H1 (cell line): ENCODE measurements at regions not wholly inside any gene's neighbourhood (a gene's known extent, or its start where the extent isn't known, plus 50 kb on each side); places are given as distances from the start of the nearest gene placed in this dataset.

Experiments used
- CTCF ChIA-PET: fragments of 300-600 bp; sonication (Branson Sonifier 250); formaldehyde crosslinking; loops from one replicate; lab custom pipeline; 2021; ENCODE audit not compliant: partially characterized antibody; lab: Charles Lee
- POLR2A ChIA-PET: fragments of 300-600 bp; sonication (Branson Sonifier 250); formaldehyde crosslinking; loops from one replicate; lab custom pipeline; 2021; ENCODE audit warnings: inconsistent platforms; ENCODE audit not compliant: partially characterized antibody; lab: Charles Lee
- DNase-seq, 2 experiments: peaks; one replicate each; pipeline versions ENCODE4 v3.0.0 to v3.0.0-alpha.2; 2010 to 2022; ENCODE audit warnings: low spot score in 2 of 2, low read depth in 1 of 2, mixed read lengths in 1 of 2
- FAIRE-seq: peaks from 2 replicates; lab custom pipeline; 2011; peaks lifted over from hg19 to GRCh38; lab: Jason Lieb, UNC
- H2AFZ ChIP-seq: 2 replicates; pipeline ENCODE4 v1.8.1; 2012; ENCODE audit warnings: low read length, inconsistent platforms
- H2AK5ac ChIP-seq: 2 replicates; pipeline ENCODE4 v1.6.1; 2013; ENCODE audit warnings: low read depth, low read length
- H2BK120ac ChIP-seq: replicated peaks from 2 replicates; pipeline ENCODE3; 2013; ENCODE audit warnings: low read depth, low read length, inconsistent platforms
- H2BK12ac ChIP-seq: 2 replicates; pipeline ENCODE4 v1.6.1; 2013; ENCODE audit warnings: low read depth, low read length
- H2BK15ac ChIP-seq: 2 replicates; pipeline ENCODE4 v1.6.1; 2013; ENCODE audit warnings: low read length
- H2BK20ac ChIP-seq: 2 replicates; pipeline ENCODE4 v1.6.1; 2013; ENCODE audit warnings: low read length
- H2BK5ac ChIP-seq: 2 replicates; pipeline ENCODE4 v1.6.1; 2013; ENCODE audit warnings: low read depth, low read length
- H3K14ac ChIP-seq: 2 replicates; pipeline ENCODE4 v1.6.1; 2013; ENCODE audit warnings: inconsistent platforms; ENCODE audit not compliant: insufficient read length
- H3K18ac ChIP-seq: 2 replicates; pipeline ENCODE4 v1.6.1; 2013; ENCODE audit warnings: low read length; ENCODE audit errors: extremely low read depth
- H3K23ac ChIP-seq: 2 replicates; pipeline ENCODE4 v1.6.1; 2013; ENCODE audit warnings: inconsistent platforms; ENCODE audit not compliant: insufficient read length
- H3K23me2 ChIP-seq: 2 replicates; pipeline ENCODE4 v1.6.1; 2013; ENCODE audit warnings: low read depth, low read length
- H3K27ac ChIP-seq: 2 replicates; pipeline ENCODE4 v1.6.1; 2011; ENCODE audit warnings: low read depth, low read length, inconsistent platforms
- H3K27me3 ChIP-seq, 4 experiments: replicated peaks in 1 of 4; 1 replicate in 1 of 4; 2 replicates in 3 of 4; pipeline versions ENCODE4 v1.6.1 to v1.8.1; 2011 to 2013; ENCODE audit warnings: low read length in 3 of 4, mild to moderate bottlenecking in 3 of 4, inconsistent platforms in 2 of 4, mixed read lengths in 2 of 4, moderate library complexity in 1 of 4; ENCODE audit not compliant: control insufficient read depth in 3 of 4, insufficient read depth in 3 of 4; ENCODE audit errors: extremely low read depth in 1 of 4
- H3K36me3 ChIP-seq, 4 experiments: 2 replicates each; pipeline versions ENCODE4 v1.6.1 to v1.8.1; 2011 to 2013; ENCODE audit warnings: mild to moderate bottlenecking in 4 of 4, low read length in 3 of 4, moderate library complexity in 2 of 4, control low read depth in 1 of 4, inconsistent platforms in 1 of 4; ENCODE audit not compliant: insufficient read depth in 4 of 4, control insufficient read depth in 2 of 4
- H3K4ac ChIP-seq: replicated peaks from 2 replicates; pipeline ENCODE3; 2013; ENCODE audit warnings: low read length, low read depth, mixed read lengths, inconsistent platforms; ENCODE audit not compliant: insufficient read length
- H3K4me1 ChIP-seq, 4 experiments: replicated peaks in 1 of 4; 1 replicate in 1 of 4; 2 replicates in 3 of 4; pipeline versions ENCODE4 v1.6.1 to v1.8.1; 2011 to 2013; ENCODE audit warnings: low read length in 3 of 4, inconsistent platforms in 2 of 4, mixed read lengths in 1 of 4; ENCODE audit not compliant: insufficient read depth in 4 of 4, control insufficient read depth in 3 of 4
- H3K4me2 ChIP-seq, 2 experiments: 2 replicates each; pipeline versions ENCODE4 v1.6.1 to v1.8.1; 2011 to 2013; ENCODE audit warnings: low read depth in 2 of 2, low read length in 2 of 2, control low read depth in 1 of 2, inconsistent platforms in 1 of 2, mild to moderate bottlenecking in 1 of 2; ENCODE audit not compliant: insufficient read depth in 1 of 2
- H3K4me3 ChIP-seq, 4 experiments: fragments of 200-600, 300-600 bp in 1 of 4; sonication (generic), shearing (Covaris generic), sonication (Bioruptor Twin) in 1 of 4; 2 replicates each; pipeline versions ENCODE4 v1.5.1 to v1.8.1; 2011 to 2016; ENCODE audit warnings: low read length in 4 of 4, low read depth in 3 of 4, control low read depth in 2 of 4, inconsistent platforms in 2 of 4, mild to moderate bottlenecking in 2 of 4, mixed read lengths in 1 of 4, moderate library complexity in 1 of 4; ENCODE audit not compliant: insufficient read depth in 2 of 4; ENCODE audit errors: extremely low read depth in 1 of 4
- H3K56ac ChIP-seq: replicated peaks from 2 replicates; pipeline ENCODE3; 2013; ENCODE audit warnings: low read depth, mild to moderate bottlenecking, mixed read lengths, low read length, inconsistent platforms; ENCODE audit not compliant: insufficient read length
- H3K79me1 ChIP-seq: 2 replicates; pipeline ENCODE4 v1.6.1; 2013; ENCODE audit warnings: low read depth, low read length, control low read depth
- H3K79me2 ChIP-seq, 2 experiments: 2 replicates each; pipeline versions ENCODE4 v1.6.1 to v1.8.1; 2012 to 2013; ENCODE audit warnings: low read length in 2 of 2, mild to moderate bottlenecking in 2 of 2, inconsistent platforms in 1 of 2; ENCODE audit not compliant: insufficient read depth in 2 of 2, control insufficient read depth in 1 of 2
- H3K9ac ChIP-seq, 4 experiments: replicated peaks in 1 of 4; 1 replicate in 1 of 4; 2 replicates in 3 of 4; pipeline versions ENCODE4 v1.6.1 to v1.8.1; 2011 to 2013; ENCODE audit warnings: low read depth in 3 of 4, low read length in 3 of 4, control low read depth in 2 of 4, mild to moderate bottlenecking in 2 of 4, moderate library complexity in 2 of 4, inconsistent platforms in 1 of 4; ENCODE audit errors: extremely low read depth in 1 of 4
- H3K9me3 ChIP-seq, 2 experiments: 2 replicates each; pipeline versions ENCODE4 v1.6.1 to v1.8.1; 2012 to 2013; ENCODE audit warnings: mild to moderate bottlenecking in 2 of 2, moderate library complexity in 2 of 2, control low read depth in 1 of 2, inconsistent platforms in 1 of 2, low read depth in 1 of 2, low read length in 1 of 2, mixed read lengths in 1 of 2; ENCODE audit not compliant: insufficient read depth in 2 of 2
- H4K20me1 ChIP-seq, 2 experiments: replicated peaks in 1 of 2; 2 replicates each; pipeline versions ENCODE3 to v1.8.1; 2011 to 2013; ENCODE audit warnings: inconsistent platforms in 2 of 2, low read length in 2 of 2, mild to moderate bottlenecking in 1 of 2; ENCODE audit not compliant: insufficient read depth in 2 of 2, control insufficient read depth in 1 of 2
- H4K5ac ChIP-seq: 2 replicates; pipeline ENCODE4 v1.6.1; 2013; ENCODE audit warnings: low read length, low read depth, mixed read lengths, inconsistent platforms; ENCODE audit not compliant: insufficient read length
- H4K8ac ChIP-seq: 2 replicates; pipeline ENCODE4 v1.8.0; 2013; ENCODE audit warnings: mild to moderate bottlenecking, moderate library complexity, low read length, inconsistent platforms; ENCODE audit not compliant: insufficient read depth; ENCODE audit errors: extremely low read depth
- H4K91ac ChIP-seq: replicated peaks from 2 replicates; pipeline ENCODE3; 2013; ENCODE audit warnings: low read length, mixed read lengths, inconsistent platforms; ENCODE audit not compliant: insufficient read length
- CBX8 ChIP-seq: fragments of 300-800, 300-1000 bp; sonication (generic); IDR thresholded peaks from 2 replicates; pipeline ENCODE4 v1.7.1; 2016; ENCODE audit warnings: low read depth, low read length, borderline replicate concordance
- CEBPB ChIP-seq: IDR thresholded peaks from 2 replicates; pipeline ENCODE4 v1.6.1; 2012; ENCODE audit warnings: low read depth, low read length
- HDAC6 ChIP-seq: IDR thresholded peaks from one replicate; pipeline ENCODE4 v1.7.1; 2012; ENCODE audit warnings: low read depth, mild to moderate bottlenecking, inconsistent platforms, low read length, moderate library complexity
- KDM1A ChIP-seq: fragments of 200-600, 300-600 bp; sonication (generic); IDR thresholded peaks from 2 replicates; pipeline ENCODE4 v1.7.1; 2016; ENCODE audit warnings: mild to moderate bottlenecking, low read length, borderline replicate concordance
- KDM4A ChIP-seq: IDR thresholded peaks from one replicate; pipeline ENCODE4 v1.7.1; 2012; ENCODE audit warnings: low read depth, mild to moderate bottlenecking, moderate library complexity, low read length, inconsistent platforms; ENCODE audit not compliant: severe bottlenecking
- NRF1 ChIP-seq: IDR thresholded peaks from 2 replicates; pipeline ENCODE4 v1.6.1; 2011; ENCODE audit warnings: mild to moderate bottlenecking, low read depth, low read length, improper control_type of control experiment
- POLR2A ChIP-seq, 2 experiments: IDR thresholded peaks; 1 replicate in 1 of 2; 2 replicates in 1 of 2; pipeline ENCODE4 v1.6.1; 2011; ENCODE audit warnings: low read depth in 2 of 2, low read length in 2 of 2, mild to moderate bottlenecking in 2 of 2; ENCODE audit errors: control extremely low read depth in 1 of 2
- RBBP5 ChIP-seq: IDR thresholded peaks from 2 replicates; pipeline ENCODE4 v1.7.1; 2012; ENCODE audit warnings: low read depth, mild to moderate bottlenecking, inconsistent platforms, low read length, moderate library complexity, borderline replicate concordance
- RFX5 ChIP-seq: IDR thresholded peaks from 2 replicates; pipeline ENCODE4 v1.6.1; 2011; ENCODE audit warnings: low read depth, low read length, improper control_type of control experiment, borderline replicate concordance
- SIN3A ChIP-seq, 2 experiments: IDR thresholded peaks in 1 of 2; conservative IDR thresholded peaks in 1 of 2; 2 replicates each; pipeline ENCODE4 v1.6.1; 2011 to 2012; ENCODE audit warnings: low read length in 2 of 2, improper control_type of control experiment in 1 of 2, low read depth in 1 of 2, mild to moderate bottlenecking in 1 of 2
- SIX5 ChIP-seq: IDR thresholded peaks from 2 replicates; pipeline ENCODE4 v1.6.1; 2011; ENCODE audit warnings: mild to moderate bottlenecking, low read depth, low read length
- TBP ChIP-seq: IDR thresholded peaks from 2 replicates; pipeline ENCODE4 v1.6.1; 2011; ENCODE audit warnings: low read depth, low read length, improper control_type of control experiment
- WGBS, 2 experiments: shearing (Covaris generic) in 1 of 2; methylation state at CpG; one replicate each; pipeline versions ENCODE4 v1.1.6 to v1.1.7; 2013 to 2015; ENCODE audit warnings: low lambda C conversion rate in 2 of 2, mixed read lengths in 2 of 2, inconsistent platforms in 1 of 2, low coverage in 1 of 2, missing lambda C conversion rate in 1 of 2; ENCODE audit not compliant: insufficient replicate concordance in 2 of 2, insufficient coverage in 1 of 2, insufficient read length in 1 of 2; ENCODE audit errors: extremely low coverage in 1 of 2, missing lambda C conversion rate in 1 of 2; 5-methylcytosine and 5-hydroxymethylcytosine counted together
- TF ChIP-seq, protein P1 (sequence below), 3 experiments: IDR thresholded peaks; 1 replicate in 2 of 3; 2 replicates in 1 of 3; pipeline versions ENCODE4 v1.5.1 to v1.6.1; 2011; ENCODE audit warnings: low read length in 3 of 3, mild to moderate bottlenecking in 3 of 3, inconsistent platforms in 2 of 3, low read depth in 1 of 3, moderate library complexity in 1 of 3; ENCODE audit not compliant: insufficient read depth in 1 of 3; ENCODE audit errors: control extremely low read depth in 1 of 3

DNA sequence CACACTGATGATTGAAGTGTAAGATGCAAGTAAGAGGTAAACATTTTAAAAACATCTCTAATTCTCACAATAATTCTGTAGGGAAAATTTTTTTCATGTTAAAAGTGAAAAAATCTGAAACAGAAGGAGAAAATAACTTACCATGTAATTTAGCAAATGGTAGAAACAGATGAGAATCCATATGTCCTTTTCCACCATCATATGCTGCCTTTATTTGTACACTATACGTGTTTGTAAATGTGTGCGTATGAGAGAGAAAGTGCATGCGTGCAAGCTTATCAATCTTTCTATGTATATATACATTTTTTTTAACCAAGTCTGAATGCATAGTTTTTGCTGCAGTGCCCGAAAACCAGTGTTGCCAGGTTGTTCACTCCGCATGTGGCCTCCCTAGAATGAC, 186.7 kb downstream of the IZUMO3 start:
- Histone ChIP-seq H3K4me1 (no peaks in the 10 kb centered on the region), H3K18ac (no peak overlapping the region), H3K9ac (no peak overlapping the region), H3K79me1 (no peaks in the 10 kb centered on the region), H2BK120ac (no peak overlapping the region), H2BK20ac (no peak overlapping the region), H2BK15ac (no peak overlapping the region), H3K9me3 (peaks cover 4% of the 10 kb centered on the region in 2 experiments; a peak in 3 of 4 replicates), H3K27me3 (no peaks in the 10 kb centered on the region), H3K23me2 (no peaks in the 10 kb centered on the region), H3K4me3 (no peak overlapping the region), H3K56ac (no peak overlapping the region), H4K5ac (no peak overlapping the region), H2AFZ (no peak overlapping the region), H3K27ac (no peak overlapping the region), H3K23ac (no peak overlapping the region), H3K14ac (no peak overlapping the region), H3K4me2 (no peak overlapping the region), H4K91ac (no peak overlapping the region), H2BK12ac (no peak overlapping the region), H3K4ac (no peak overlapping the region), H2BK5ac (no peak overlapping the region), H4K8ac (no peak overlapping the region), H4K20me1 (no peaks in the 10 kb centered on the region), H3K36me3 (no peaks in the 10 kb centered on the region; a peak in 1 of 8 replicates), H2AK5ac (no peak overlapping the region), H3K79me2 (no peaks in the 10 kb centered on the region)
- ChIA-PET POLR2A (no interaction called here), CTCF (interaction anchor here (0.6 kb wide), 1 partner anchor 32 kb away, joined by 4 read pairs; no protein-coding TSS in a partner anchor)
- DNase-seq, result no peak
- WGBS, 2 experiments, result 89% methylated on average over 5 of the region's 5 CpGs; no CpG with 5 or more reads in 1 of the 2 experiments
- FAIRE-seq, result no peak
- TF ChIP-seq RBBP5 (no peak), RFX5 (no peak), TBP (no peak), KDM4A (no peak), HDAC6 (no peak), NRF1 (no peak), CBX8 (no peak), SIN3A (conservative IDR thresholded peaks at IDR 0.05 in 1 of 2, IDR thresholded peaks at IDR 0.05 in 1 of 2; ENCODE audit: low read depth in 1 of 2, low read length in 2 of 2) (no peak), POLR2A (IDR thresholded peaks at IDR 0.05; ENCODE audit: control extremely low read depth in 1 of 2, low read depth in 2 of 2, low read length in 2 of 2) (no peak), KDM1A (no peak), SIX5 (no peak), CEBPB (no peak)
- TF ChIP-seq, protein P1, sequence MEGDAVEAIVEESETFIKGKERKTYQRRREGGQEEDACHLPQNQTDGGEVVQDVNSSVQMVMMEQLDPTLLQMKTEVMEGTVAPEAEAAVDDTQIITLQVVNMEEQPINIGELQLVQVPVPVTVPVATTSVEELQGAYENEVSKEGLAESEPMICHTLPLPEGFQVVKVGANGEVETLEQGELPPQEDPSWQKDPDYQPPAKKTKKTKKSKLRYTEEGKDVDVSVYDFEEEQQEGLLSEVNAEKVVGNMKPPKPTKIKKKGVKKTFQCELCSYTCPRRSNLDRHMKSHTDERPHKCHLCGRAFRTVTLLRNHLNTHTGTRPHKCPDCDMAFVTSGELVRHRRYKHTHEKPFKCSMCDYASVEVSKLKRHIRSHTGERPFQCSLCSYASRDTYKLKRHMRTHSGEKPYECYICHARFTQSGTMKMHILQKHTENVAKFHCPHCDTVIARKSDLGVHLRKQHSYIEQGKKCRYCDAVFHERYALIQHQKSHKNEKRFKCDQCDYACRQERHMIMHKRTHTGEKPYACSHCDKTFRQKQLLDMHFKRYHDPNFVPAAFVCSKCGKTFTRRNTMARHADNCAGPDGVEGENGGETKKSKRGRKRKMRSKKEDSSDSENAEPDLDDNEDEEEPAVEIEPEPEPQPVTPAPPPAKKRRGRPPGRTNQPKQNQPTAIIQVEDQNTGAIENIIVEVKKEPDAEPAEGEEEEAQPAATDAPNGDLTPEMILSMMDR (IDR thresholded peaks at IDR 0.05; ENCODE audit: control extremely low read depth in 1 of 3, insufficient read depth in 1 of 3, low read depth in 1 of 3, low read length in 3 of 3), result no peak
